PC-3 (cell line): ENCODE measurements at regions not wholly inside any gene's neighbourhood (a gene's known extent, or its start where the extent isn't known, plus 50 kb on each side); places are given as distances from the start of the nearest gene placed in this dataset.

ENCODE experiments used
- ATAC-seq: fragments of 200-7000 bp; cut with Tn5 transposase; 2 replicates; pipeline ENCODE4 v1.9.1; 2020; ENCODE audit warnings: mild to moderate bottlenecking, moderate library complexity
- BruUV-seq: library from RNA; stranded (reverse); fragments of 400-500 nt; replicated peaks from 2 replicates; lab custom pipeline; 2021; lab: Mats Ljungman, UMichigan
- CTCF ChIA-PET: fragments of 300-600 bp; sonication (Branson Sonifier 250); formaldehyde crosslinking; loops from one replicate; lab custom pipeline; 2022; ENCODE audit warnings: antibody characterized with exemption; lab: Charles Lee
- POLR2A ChIA-PET: fragments of 300-600 bp; sonication (Branson Sonifier 250); formaldehyde crosslinking; loops from one replicate; lab custom pipeline; 2022; ENCODE audit warnings: antibody characterized with exemption; ENCODE audit not compliant: unreplicated experiment; lab: Charles Lee
- DNase-seq: peaks from one replicate; pipeline ENCODE4 v3.0.0-alpha.2; 2015
- H2AFZ ChIP-seq: fragments of 300-600 bp; sonication (generic); 2 replicates; pipeline ENCODE4 v1.6.0; 2016; ENCODE audit warnings: antibody characterized with exemption, low read length
- H3F3A ChIP-seq: fragments of 300-600 bp; sonication (generic); one replicate; pipeline ENCODE4 v1.6.0; 2017; ENCODE audit warnings: antibody characterized with exemption, low read length, control low read depth, mild to moderate bottlenecking; ENCODE audit not compliant: unreplicated experiment
- H3K27ac ChIP-seq: fragments of 300-600 bp; sonication (generic); 2 replicates; pipeline ENCODE4 v1.5.1; 2016; ENCODE audit warnings: mild to moderate bottlenecking, low read length
- H3K27me3 ChIP-seq: fragments of 300-600 bp; sonication (generic); 2 replicates; pipeline ENCODE4 v1.6.1; 2016; ENCODE audit warnings: low read length, mixed read lengths
- H3K36me3 ChIP-seq: fragments of 300-600 bp; sonication (generic); 2 replicates; pipeline ENCODE4 v1.6.1; 2016; ENCODE audit warnings: low read depth, mixed run types, low read length, mixed read lengths
- H3K4me1 ChIP-seq: fragments of 300-600 bp; sonication (generic); 2 replicates; pipeline ENCODE4 v1.5.1; 2016; ENCODE audit warnings: low read length; ENCODE audit not compliant: insufficient read depth
- H3K4me2 ChIP-seq: fragments of 300-600 bp; sonication (generic); 2 replicates; pipeline ENCODE4 v1.6.0; 2016; ENCODE audit warnings: low read length
- H3K4me3 ChIP-seq: fragments of 300-600 bp; sonication (generic); 2 replicates; pipeline ENCODE4 v1.5.1; 2016; ENCODE audit warnings: mild to moderate bottlenecking, low read length, mixed read lengths
- H3K79me2 ChIP-seq: fragments of 300-600 bp; sonication (generic); 2 replicates; pipeline ENCODE4 v1.6.1; 2017; ENCODE audit warnings: low read length, mixed read lengths
- H3K9ac ChIP-seq: fragments of 300-600 bp; sonication (generic); 2 replicates; pipeline ENCODE4 v1.6.0; 2016; ENCODE audit warnings: mild to moderate bottlenecking, low read length
- H3K9me2 ChIP-seq: fragments of 300-600 bp; sonication (generic); replicated peaks from 2 replicates; pipeline ENCODE4 v1.6.1; 2016; ENCODE audit warnings: mixed run types, low read length, mixed read lengths
- H3K9me3 ChIP-seq: fragments of 300-600 bp; sonication (generic); 2 replicates; pipeline ENCODE4 v1.6.1; 2016; ENCODE audit warnings: low read length, mixed read lengths
- H4K20me1 ChIP-seq: fragments of 300-600 bp; sonication (generic); 2 replicates; pipeline ENCODE4 v1.6.1; 2016; ENCODE audit warnings: low read length, mixed read lengths
- CTCF ChIP-seq: fragments of 300-600 bp; sonication (generic); conservative IDR thresholded peaks from 2 replicates; pipeline ENCODE4 v1.5.1; 2017; ENCODE audit warnings: antibody characterized with exemption, low read depth, mild to moderate bottlenecking, low read length
- EZH2 ChIP-seq: fragments of 300-600 bp; sonication (generic); IDR thresholded peaks from one replicate; pipeline ENCODE4 v1.6.1; 2017; ENCODE audit warnings: antibody characterized with exemption, mild to moderate bottlenecking, low read length; ENCODE audit not compliant: unreplicated experiment
- EZH2phosphoT487 ChIP-seq: fragments of 300-600 bp; sonication (generic); IDR thresholded peaks from 2 replicates; pipeline ENCODE4 v1.6.1; 2018; ENCODE audit warnings: mild to moderate bottlenecking, antibody characterized with exemption, low read length, borderline replicate concordance
- intact Hi-C: fragments of 100-400 bp; cut with micrococcal nuclease; formaldehyde crosslinking; loops from 2 replicates; pipeline ENCODE4 v1.9.0; 2023

- H3K27me3 ChIP-seq = no peaks in the 10 kb centered on the region
- H3K9ac ChIP-seq = no peak overlapping the region
- no peaks in the 10 kb centered on the region for H4K20me1 ChIP-seq
- no peaks in the 10 kb centered on the region for H3K79me2 ChIP-seq
- no peak for DNase-seq
- no peak for ATAC-seq
- no peaks in the 10 kb centered on the region for H3K4me1 ChIP-seq
- H3K9me3 ChIP-seq = no peaks in the 10 kb centered on the region
- POLR2A ChIA-PET = no interaction called here
- TF ChIP-seq EZH2phosphoT487 (no peak), EZH2 (no peak), CTCF (no peak)
- H3K4me2 ChIP-seq = no peak overlapping the region
- H3K27ac ChIP-seq = no peak overlapping the region
- H3K9me2 ChIP-seq = no peaks in the 10 kb centered on the region
- H2AFZ ChIP-seq = no peak overlapping the region
- intact Hi-C loops = no loop called here
- no peaks in the 10 kb centered on the region for H3K36me3 ChIP-seq
- H3K4me3 ChIP-seq = no peak overlapping the region
- CTCF ChIA-PET = no interaction called here
- BruUV-seq = no TSS peak
- no peaks in the 10 kb centered on the region for H3F3A ChIP-seq
These were observed 360.5 kb upstream of the ALCAM start for GRCh38 chr3:105006164-105006563.

- Histone ChIP-seq H3K9me3 (no peaks in the 10 kb centered on the region), H3K4me1 (peaks cover 18% of the 10 kb centered on the region), H3K36me3 (no peaks in the 10 kb centered on the region), H3K9me2 (no peaks in the 10 kb centered on the region), H3K79me2 (no peaks in the 10 kb centered on the region), H3K9ac (no peak overlapping the region), H3K27ac (no peak overlapping the region), H3K4me3 (no peak overlapping the region), H3F3A (no peaks in the 10 kb centered on the region), H2AFZ (no peak overlapping the region), H3K4me2 (no peak overlapping the region), H4K20me1 (no peaks in the 10 kb centered on the region), H3K27me3 (no peaks in the 10 kb centered on the region)
- no peak for DNase-seq
- intact Hi-C loops = loop anchor here (2.0 to 5.0 kb wide), 2 partner anchors 46 to 351 kb away; no protein-coding TSS in a partner anchor
- BruUV-seq = no TSS peak
- TF ChIP-seq EZH2phosphoT487 (no peak), CTCF (no peak), EZH2 (no peak)
- ChIA-PET POLR2A (no interaction called here), CTCF (no interaction called here)
- ATAC-seq = no peak
These were observed 353.1 kb upstream of the ALCAM start for GRCh38 chr3:105013657-105014056.

GRCh38 chr3:105014631-105015030, 352.1 kb upstream of the ALCAM start:
- no peak overlapping the region for H2AFZ ChIP-seq
- H3F3A ChIP-seq = no peaks in the 10 kb centered on the region
- H3K36me3 ChIP-seq = no peaks in the 10 kb centered on the region
- POLR2A ChIA-PET = interaction anchor here (0.6 kb wide), 1 partner anchor 367 kb away, joined by 7 read pairs; no protein-coding TSS in a partner anchor
- H3K27ac ChIP-seq = no peak overlapping the region
- TF ChIP-seq EZH2phosphoT487 (no peak), EZH2 (no peak), CTCF (no peak)
- H3K4me1 ChIP-seq = peaks cover 18% of the 10 kb centered on the region
- no peaks in the 10 kb centered on the region for H3K27me3 ChIP-seq
- no peak overlapping the region for H3K4me3 ChIP-seq
- no peaks in the 10 kb centered on the region for H4K20me1 ChIP-seq
- H3K79me2 ChIP-seq = no peaks in the 10 kb centered on the region
- DNase-seq (peak; percentile 69), ATAC-seq (peak; percentile 98)
- no peak overlapping the region for H3K9ac ChIP-seq
- peak overlapping the region; percentile 13; the same call in 1 of the 2 replicates for H3K4me2 ChIP-seq
- CTCF ChIA-PET = no interaction called here
- H3K9me3 ChIP-seq = no peaks in the 10 kb centered on the region
- H3K9me2 ChIP-seq = no peaks in the 10 kb centered on the region
- intact Hi-C loops = loop anchor here (2.0 to 5.0 kb wide), 3 partner anchors 47 to 387 kb away; no protein-coding TSS in a partner anchor
- no TSS peak for BruUV-seq
